Ascending aorta (tissue), 2 donors: ENCODE measurements at regions not wholly inside any gene's neighbourhood (a gene's known extent, or its start where the extent isn't known, plus 50 kb on each side); places are given as distances from the start of the nearest gene placed in this dataset.

Source experiments
- DNase-seq, 2 donors: peaks; one replicate each; pipeline ENCODE4 v3.0.0-alpha.2; 2019; ENCODE audit warnings: low spot score in 2 of 2
- H3K27ac ChIP-seq, 2 donors: fragments of 200-600 bp; sonication (generic); one replicate each; pipeline ENCODE4 v1.5.1; 2016 to 2017; ENCODE audit warnings: mild to moderate bottlenecking in 1 of 2
- H3K27me3 ChIP-seq: fragments of 200-600 bp; sonication (generic); one replicate; pipeline ENCODE4 v1.5.1; 2017
- H3K36me3 ChIP-seq, 2 donors: fragments of 200-600 bp; sonication (generic); one replicate each; pipeline ENCODE4 v1.5.1; 2016
- H3K4me1 ChIP-seq, 2 donors: fragments of 200-600 bp; sonication (generic); one replicate each; pipeline ENCODE4 v1.5.1; 2016 to 2017; ENCODE audit warnings: mild to moderate bottlenecking in 1 of 2
- H3K4me3 ChIP-seq, 2 donors: fragments of 200-600 bp; sonication (generic); one replicate each; pipeline ENCODE4 v1.5.1; 2016 to 2017; ENCODE audit warnings: mild to moderate bottlenecking in 1 of 2
- H3K9me3 ChIP-seq, 2 donors: fragments of 200-600 bp; sonication (generic); one replicate each; pipeline ENCODE4 v1.5.1; 2016
- intact Hi-C: fragments of 100-400 bp; cut with DNase I; formaldehyde crosslinking; loops from one replicate; pipeline ENCODE4 v1.15.1; 2023
- TF ChIP-seq, protein P1 (sequence below), 3 experiments: fragments of 200-600 bp in 2 of 3; fragments of 450-650 bp in 1 of 3; sonication (generic) in 2 of 3; IDR thresholded peaks; one replicate each; pipeline ENCODE4 v1.5.1; 2016 to 2019; ENCODE audit warnings: antibody characterized with exemption in 3 of 3, mild to moderate bottlenecking in 1 of 3, moderate library complexity in 1 of 3

DNA sequence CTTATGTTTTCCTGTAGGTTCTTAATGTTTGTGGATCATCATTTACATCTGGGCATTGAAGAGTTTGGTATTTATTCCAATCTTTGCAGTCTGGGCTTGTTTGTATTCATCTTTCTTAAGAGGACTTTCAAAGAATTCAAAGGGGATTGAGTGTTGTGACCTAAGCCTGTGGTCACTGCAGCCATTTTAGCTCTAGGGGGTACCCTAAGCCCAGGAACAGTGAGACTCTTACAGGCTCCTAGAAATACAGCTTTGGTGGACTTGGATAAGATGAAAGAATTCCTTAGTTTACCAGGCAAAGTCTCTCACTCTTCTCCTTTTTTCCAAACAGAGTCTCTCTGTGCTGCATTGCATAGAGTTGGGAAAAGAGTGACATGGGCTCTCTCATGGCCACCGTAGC is 2539.0 kb upstream of the PCDH20 start:
- TF ChIP-seq, protein P1, sequence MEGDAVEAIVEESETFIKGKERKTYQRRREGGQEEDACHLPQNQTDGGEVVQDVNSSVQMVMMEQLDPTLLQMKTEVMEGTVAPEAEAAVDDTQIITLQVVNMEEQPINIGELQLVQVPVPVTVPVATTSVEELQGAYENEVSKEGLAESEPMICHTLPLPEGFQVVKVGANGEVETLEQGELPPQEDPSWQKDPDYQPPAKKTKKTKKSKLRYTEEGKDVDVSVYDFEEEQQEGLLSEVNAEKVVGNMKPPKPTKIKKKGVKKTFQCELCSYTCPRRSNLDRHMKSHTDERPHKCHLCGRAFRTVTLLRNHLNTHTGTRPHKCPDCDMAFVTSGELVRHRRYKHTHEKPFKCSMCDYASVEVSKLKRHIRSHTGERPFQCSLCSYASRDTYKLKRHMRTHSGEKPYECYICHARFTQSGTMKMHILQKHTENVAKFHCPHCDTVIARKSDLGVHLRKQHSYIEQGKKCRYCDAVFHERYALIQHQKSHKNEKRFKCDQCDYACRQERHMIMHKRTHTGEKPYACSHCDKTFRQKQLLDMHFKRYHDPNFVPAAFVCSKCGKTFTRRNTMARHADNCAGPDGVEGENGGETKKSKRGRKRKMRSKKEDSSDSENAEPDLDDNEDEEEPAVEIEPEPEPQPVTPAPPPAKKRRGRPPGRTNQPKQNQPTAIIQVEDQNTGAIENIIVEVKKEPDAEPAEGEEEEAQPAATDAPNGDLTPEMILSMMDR (IDR thresholded peaks at IDR 0.05), result no peak
- Histone ChIP-seq H3K4me1 (no peaks in the 10 kb centered on the region), H3K27ac (no peak overlapping the region), H3K9me3 (no peaks in the 10 kb centered on the region), H3K4me3 (no peak overlapping the region), H3K36me3 (no peaks in the 10 kb centered on the region), H3K27me3 (no peaks in the 10 kb centered on the region)
- DNase-seq, result no peak
- intact Hi-C loops, result no loop called here

DNA sequence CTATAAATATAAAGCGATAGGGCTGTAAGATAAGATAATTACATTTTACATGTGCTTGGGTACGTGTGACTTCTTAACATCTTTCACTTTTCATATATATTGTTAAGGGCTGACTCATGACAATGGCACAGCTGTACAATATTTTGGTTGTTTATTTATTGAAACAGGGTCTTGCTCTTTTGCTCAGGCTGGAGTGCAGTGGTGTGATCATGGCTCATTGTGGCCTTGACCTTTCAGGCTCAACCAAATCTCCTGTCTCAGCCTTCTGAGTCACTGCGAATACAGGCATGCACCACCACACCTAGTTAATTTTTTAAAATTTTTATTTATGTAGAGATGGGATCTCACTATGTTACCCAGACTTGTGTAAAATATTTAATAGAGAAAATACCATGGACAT is 2532.4 kb upstream of the PCDH20 start:
- Histone ChIP-seq H3K27me3 (no peaks in the 10 kb centered on the region), H3K4me3 (no peak overlapping the region), H3K27ac (no peak overlapping the region), H3K9me3 (no peaks in the 10 kb centered on the region), H3K4me1 (no peaks in the 10 kb centered on the region), H3K36me3 (no peaks in the 10 kb centered on the region)
- TF ChIP-seq, protein P1 (IDR thresholded peaks at IDR 0.05), result no peak
- intact Hi-C loops, result no loop called here
- no peak for DNase-seq

DNA sequence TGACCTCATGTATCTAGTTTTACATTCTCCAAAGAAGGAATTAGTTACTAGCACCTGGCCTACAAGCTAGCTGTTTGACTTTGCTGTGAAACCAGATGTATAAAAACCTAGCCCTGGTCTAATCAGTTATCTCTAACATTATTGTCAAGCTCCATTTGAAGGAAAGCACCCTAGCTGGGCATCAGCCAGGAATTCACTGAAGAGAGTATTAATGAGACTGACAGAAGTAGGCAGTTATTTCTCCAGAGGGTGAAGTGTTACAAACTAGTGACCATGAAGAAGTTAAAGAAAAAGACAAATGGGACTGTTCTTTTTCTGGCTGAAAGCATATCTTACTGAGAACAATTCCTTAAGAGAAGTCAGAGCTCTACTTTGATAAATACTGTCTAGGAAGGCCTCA is 2529.3 kb upstream of the PCDH20 start:
- no peaks in the 10 kb centered on the region for H3K36me3 ChIP-seq
- no peaks in the 10 kb centered on the region for H3K9me3 ChIP-seq
- no peaks in the 10 kb centered on the region for H3K4me1 ChIP-seq
- intact Hi-C loops, result no loop called here
- H3K4me3 ChIP-seq, result no peak overlapping the region
- no peak for DNase-seq
- TF ChIP-seq, protein P1 (IDR thresholded peaks at IDR 0.05), result no peak
- no peak overlapping the region for H3K27ac ChIP-seq
- H3K27me3 ChIP-seq, result no peaks in the 10 kb centered on the region

DNA sequence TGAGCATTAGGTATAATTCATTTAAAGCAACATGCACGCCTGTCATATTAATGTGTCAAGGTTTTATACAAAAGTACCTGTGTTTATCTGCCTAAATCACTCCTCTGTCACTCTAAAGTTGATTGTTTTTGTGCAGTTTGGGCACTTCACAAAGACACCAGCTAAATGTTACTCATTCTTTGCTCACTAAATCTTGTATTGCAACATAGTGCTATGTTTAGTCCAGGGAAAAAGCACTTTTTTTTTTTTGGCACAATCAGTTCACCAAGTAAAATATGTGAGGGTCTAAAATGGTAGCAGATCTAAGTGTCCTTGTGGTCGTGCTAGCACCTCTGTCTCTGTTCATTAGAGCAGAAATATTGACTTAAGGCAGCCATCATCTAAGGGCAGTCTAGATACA is 2526.7 kb upstream of the PCDH20 start:
- Histone ChIP-seq H3K27me3 (no peaks in the 10 kb centered on the region), H3K9me3 (no peaks in the 10 kb centered on the region), H3K4me3 (no peak overlapping the region), H3K4me1 (no peaks in the 10 kb centered on the region), H3K27ac (no peak overlapping the region), H3K36me3 (no peaks in the 10 kb centered on the region)
- TF ChIP-seq, protein P1 (IDR thresholded peaks at IDR 0.05), result no peak
- intact Hi-C loops, result no loop called here
- no peak for DNase-seq

DNA sequence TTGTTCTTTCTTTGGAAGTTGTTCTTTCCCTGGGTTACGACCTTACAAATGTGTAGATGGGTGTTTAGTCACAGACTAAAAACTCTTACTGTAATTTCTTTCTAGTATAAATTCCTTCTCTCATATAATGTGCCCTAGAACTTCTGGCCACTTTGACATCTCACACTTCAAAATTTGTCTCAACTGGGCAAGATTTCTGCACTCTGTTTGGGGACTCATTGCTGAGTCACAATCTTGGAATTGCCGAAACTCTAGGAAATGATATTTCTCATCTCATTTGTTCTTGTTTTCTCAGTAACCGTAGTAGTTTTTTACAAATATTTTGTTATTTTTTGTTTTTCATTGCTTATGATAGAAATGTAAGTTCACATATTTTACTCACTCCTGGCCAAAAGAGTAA is 2523.2 kb upstream of the PCDH20 start:
- intact Hi-C loops, result no loop called here
- Histone ChIP-seq H3K27ac (no peak overlapping the region), H3K27me3 (no peaks in the 10 kb centered on the region), H3K4me3 (no peak overlapping the region), H3K36me3 (no peaks in the 10 kb centered on the region), H3K9me3 (no peaks in the 10 kb centered on the region), H3K4me1 (no peaks in the 10 kb centered on the region)
- TF ChIP-seq, protein P1 (IDR thresholded peaks at IDR 0.05), result no peak
- DNase-seq, result no peak

DNA sequence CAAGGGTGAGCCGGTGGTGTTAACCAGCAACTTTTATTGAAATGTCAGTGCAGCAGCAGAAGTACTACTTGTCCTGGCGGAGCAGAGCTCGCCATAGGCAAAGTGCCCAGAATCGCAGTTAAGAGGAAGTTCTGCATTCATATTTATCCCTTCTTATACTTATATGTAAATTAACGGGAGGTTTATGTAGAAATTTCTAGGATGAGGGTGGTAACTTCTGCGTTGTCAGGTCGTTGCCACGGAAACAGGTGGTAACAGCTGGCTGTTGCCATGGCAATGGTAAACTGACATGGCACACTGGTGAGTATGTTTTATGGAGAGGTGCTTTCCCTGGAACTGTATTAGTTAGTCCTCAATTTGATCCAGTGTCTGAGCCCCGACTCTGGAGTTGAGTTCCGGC is 2494.9 kb upstream of the PCDH20 start:
- TF ChIP-seq, protein P1 (IDR thresholded peaks at IDR 0.05), result no peak
- no peaks in the 10 kb centered on the region for H3K36me3 ChIP-seq
- no peak overlapping the region for H3K4me3 ChIP-seq
- no peak for DNase-seq
- no peaks in the 10 kb centered on the region for H3K27me3 ChIP-seq
- intact Hi-C loops, result no loop called here
- no peaks in the 10 kb centered on the region for H3K9me3 ChIP-seq
- no peaks in the 10 kb centered on the region for H3K4me1 ChIP-seq
- H3K27ac ChIP-seq, result no peak overlapping the region
